ENCODE measurements at regions not wholly inside any gene's neighbourhood (a gene's known extent, or its start where the extent isn't known, plus 50 kb on each side); places are given as distances from the start of the nearest gene placed in this dataset.

GRCh38 chr13:55783841-55784240 is 1356.9 kb upstream of the PRR20A start:
- WGBS, 5 donors, result 61 to 78% (median 70%) methylated on average over 1 of the region's 1 CpG
- Histone ChIP-seq H3K9me3 (peaks cover 0 to 9% (median 0%) of the 10 kb centered on the region in 4 donors), H3K27me3 (no peaks in the 10 kb centered on the region), H3K4me1 (no peaks in the 10 kb centered on the region), H3K27ac (no peak overlapping the region), H3K4me3 (no peak overlapping the region), H3K36me3 (no peaks in the 10 kb centered on the region)
- DNase-seq, result no peak
- intact Hi-C loops (cut with DNase I; ENCODE audit: low total_unique reads), result no loop called here
- TF ChIP-seq POLR2A (IDR thresholded peaks at IDR 0.05), result no peak
- no peak for TF ChIP-seq EP300 (IDR thresholded peaks at IDR 0.05)
- no peak for TF ChIP-seq CTCF (IDR thresholded peaks at IDR 0.05)
- no peak for TF ChIP-seq POLR2AphosphoS5 (IDR thresholded peaks at IDR 0.05)

DNA sequence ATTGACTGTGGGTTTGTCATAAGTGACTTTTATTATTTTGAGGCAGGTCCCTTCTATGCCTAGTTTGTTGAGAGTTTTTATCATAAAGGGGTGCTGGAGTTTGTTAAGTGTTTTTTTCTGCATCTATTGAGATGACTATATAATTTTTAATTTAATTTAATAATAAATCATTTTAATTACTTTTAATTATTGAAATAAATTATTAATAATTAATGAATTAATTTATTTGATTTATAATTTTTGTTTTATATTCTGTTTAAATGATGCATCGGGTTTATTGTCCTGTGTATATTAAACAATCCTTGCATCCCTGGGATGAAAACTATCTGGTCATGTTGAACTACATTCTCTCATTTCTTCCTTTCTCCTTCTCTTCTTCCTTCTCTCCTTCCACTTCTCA is 1352.2 kb upstream of the PRR20A start:
- H3K27ac ChIP-seq, result no peak overlapping the region
- no peaks in the 10 kb centered on the region for H3K36me3 ChIP-seq
- no peak overlapping the region for H3K4me3 ChIP-seq
- TF ChIP-seq EP300 (IDR thresholded peaks at IDR 0.05), result no peak
- TF ChIP-seq POLR2A (IDR thresholded peaks at IDR 0.05), result no peak
- TF ChIP-seq POLR2AphosphoS5 (IDR thresholded peaks at IDR 0.05), result no peak
- TF ChIP-seq CTCF (IDR thresholded peaks at IDR 0.05), result no peak
- H3K27me3 ChIP-seq, result no peaks in the 10 kb centered on the region
- H3K4me1 ChIP-seq, result no peaks in the 10 kb centered on the region
- intact Hi-C loops (cut with DNase I; ENCODE audit: low total_unique reads), result no loop called here
- whole genome bisulfite sequencing, 5 donors, result 88 to 100% (median 96%) methylated on average over 1 of the region's 1 CpG
- H3K9me3 ChIP-seq, result peaks cover 0 to 13% (median 0%) of the 10 kb centered on the region in 4 donors
- no peak for DNase-seq

DNA sequence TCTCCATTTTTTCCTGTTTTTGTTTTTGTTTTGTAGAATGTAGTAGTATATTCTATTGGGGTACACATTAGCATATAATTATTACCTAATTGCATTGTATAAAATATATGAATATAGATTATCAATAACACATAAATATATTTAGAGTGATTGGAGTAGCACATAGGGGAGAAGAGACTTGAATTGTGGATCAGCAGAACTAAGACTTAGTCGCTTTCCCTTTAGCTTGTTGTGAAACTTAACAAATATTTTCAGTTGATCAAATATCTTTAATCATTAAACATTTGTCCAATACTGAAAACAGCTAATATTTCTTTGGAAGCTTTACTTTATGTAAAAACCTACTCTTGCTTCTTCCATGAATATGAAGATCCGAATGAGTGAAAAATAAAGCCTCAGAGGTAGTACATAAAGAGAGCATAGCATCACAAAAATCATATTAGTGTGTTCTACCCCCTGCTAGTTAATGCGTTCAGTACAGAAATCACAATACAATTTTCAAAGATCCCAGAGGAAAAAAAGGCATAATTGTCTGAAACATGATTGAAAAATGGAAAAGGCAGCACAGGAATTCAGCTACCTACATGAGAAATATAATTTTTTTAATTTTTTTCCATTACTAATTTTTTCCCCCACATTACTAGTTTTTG is 1348.0 kb upstream of the PRR20A start:
- H3K27me3 ChIP-seq, result no peaks in the 10 kb centered on the region
- TF ChIP-seq CTCF (IDR thresholded peaks at IDR 0.05), result no peak
- no peak for TF ChIP-seq EP300 (IDR thresholded peaks at IDR 0.05)
- TF ChIP-seq POLR2A (IDR thresholded peaks at IDR 0.05), result no peak
- TF ChIP-seq POLR2AphosphoS5 (IDR thresholded peaks at IDR 0.05), result no peak
- H3K9me3 ChIP-seq, result peaks cover 0 to 12% (median 0%) of the 10 kb centered on the region in 4 donors
- H3K4me3 ChIP-seq, result no peak overlapping the region
- no peaks in the 10 kb centered on the region for H3K4me1 ChIP-seq
- no peak for DNase-seq
- intact Hi-C loops (cut with DNase I; ENCODE audit: low total_unique reads), result no loop called here
- no peak overlapping the region for H3K27ac ChIP-seq
- no peaks in the 10 kb centered on the region for H3K36me3 ChIP-seq
- 79 to 87% (median 85%) methylated on average over 3 of the region's 3 CpGs for WGBS, 5 donors

DNA sequence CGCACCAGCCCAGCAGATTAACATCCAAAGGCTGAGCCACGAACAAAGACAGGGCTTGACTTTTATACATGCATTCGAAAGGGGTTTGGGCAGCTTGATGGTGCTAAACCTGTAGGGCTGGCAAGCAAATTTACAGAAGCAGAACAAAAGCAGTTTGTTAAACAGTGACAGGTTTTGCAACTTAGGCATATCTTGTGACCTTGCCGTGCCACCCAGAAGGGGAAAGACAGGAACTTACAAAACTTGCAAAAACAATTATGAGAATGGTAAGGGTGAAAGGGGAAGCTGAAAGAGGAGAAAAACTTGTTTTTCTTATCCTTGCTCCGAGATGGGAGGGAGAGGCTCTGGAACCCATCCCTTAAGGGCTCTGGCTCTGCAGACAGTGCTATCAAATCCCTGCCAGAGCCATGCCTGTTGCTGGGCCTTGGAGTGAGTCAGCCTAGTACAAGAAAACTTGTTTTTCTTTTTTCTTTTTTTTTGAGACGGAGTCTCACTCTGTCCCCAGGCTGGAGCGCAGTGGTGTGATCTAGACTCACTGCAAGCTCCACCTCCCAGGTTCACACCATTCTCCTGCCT is 1325.2 kb upstream of the PRR20A start:
- Histone ChIP-seq H3K27ac (no peak overlapping the region), H3K36me3 (no peaks in the 10 kb centered on the region), H3K9me3 (peaks cover 0 to 15% (median 3%) of the 10 kb centered on the region in 4 donors), H3K27me3 (no peaks in the 10 kb centered on the region), H3K4me3 (no peak overlapping the region), H3K4me1 (no peaks in the 10 kb centered on the region)
- DNase-seq, result peak in 1 of 2 donors; percentile 32
- TF ChIP-seq EP300 (IDR thresholded peaks at IDR 0.05) (no peak), CTCF (IDR thresholded peaks at IDR 0.05) (no peak), POLR2AphosphoS5 (IDR thresholded peaks at IDR 0.05) (no peak), POLR2A (IDR thresholded peaks at IDR 0.05) (no peak)
- intact Hi-C loops (cut with DNase I; ENCODE audit: low total_unique reads), result no loop called here
- 47 to 68% (median 57%) methylated on average over 7 of the region's 7 CpGs for WGBS, 5 donors

Data from stomach (tissue), 8 donors.